ENCODE measurements at regions not wholly inside any gene's neighbourhood (a gene's known extent, or its start where the extent isn't known, plus 50 kb on each side); places are given as distances from the start of the nearest gene placed in this dataset.

- TF ChIP-seq, protein P1, sequence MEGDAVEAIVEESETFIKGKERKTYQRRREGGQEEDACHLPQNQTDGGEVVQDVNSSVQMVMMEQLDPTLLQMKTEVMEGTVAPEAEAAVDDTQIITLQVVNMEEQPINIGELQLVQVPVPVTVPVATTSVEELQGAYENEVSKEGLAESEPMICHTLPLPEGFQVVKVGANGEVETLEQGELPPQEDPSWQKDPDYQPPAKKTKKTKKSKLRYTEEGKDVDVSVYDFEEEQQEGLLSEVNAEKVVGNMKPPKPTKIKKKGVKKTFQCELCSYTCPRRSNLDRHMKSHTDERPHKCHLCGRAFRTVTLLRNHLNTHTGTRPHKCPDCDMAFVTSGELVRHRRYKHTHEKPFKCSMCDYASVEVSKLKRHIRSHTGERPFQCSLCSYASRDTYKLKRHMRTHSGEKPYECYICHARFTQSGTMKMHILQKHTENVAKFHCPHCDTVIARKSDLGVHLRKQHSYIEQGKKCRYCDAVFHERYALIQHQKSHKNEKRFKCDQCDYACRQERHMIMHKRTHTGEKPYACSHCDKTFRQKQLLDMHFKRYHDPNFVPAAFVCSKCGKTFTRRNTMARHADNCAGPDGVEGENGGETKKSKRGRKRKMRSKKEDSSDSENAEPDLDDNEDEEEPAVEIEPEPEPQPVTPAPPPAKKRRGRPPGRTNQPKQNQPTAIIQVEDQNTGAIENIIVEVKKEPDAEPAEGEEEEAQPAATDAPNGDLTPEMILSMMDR (IDR thresholded peaks at IDR 0.05; ENCODE audit: poor library complexity, severe bottlenecking), result no peak
- TF ChIP-seq EZH2 (IDR thresholded peaks at IDR 0.05; ENCODE audit: borderline replicate concordance, insufficient read depth, low read length, poor library complexity, severe bottlenecking), result no peak
- no peak for TF ChIP-seq POLR2AphosphoS5 (IDR thresholded peaks at IDR 0.05)
- TF ChIP-seq SMC3 (conservative IDR thresholded peaks at IDR 0.05; ENCODE audit: poor library complexity), result no peak
- TF ChIP-seq REST (IDR thresholded peaks at IDR 0.05; ENCODE audit: borderline replicate concordance), result no peak
- TF ChIP-seq TAF1 (IDR thresholded peaks at IDR 0.05; ENCODE audit: low read depth), result no peak
- no peak for TF ChIP-seq RAD21 (conservative IDR thresholded peaks at IDR 0.05)
- no peak for TF ChIP-seq EP300 (conservative IDR thresholded peaks at IDR 0.05; ENCODE audit: poor library complexity, severe bottlenecking)
Observed at GRCh38 chr3:194828116-194828515, 142.4 kb downstream of the FAM43A start.
